IPS-NIHi11 (cell line): ENCODE measurements at regions not wholly inside any gene's neighbourhood (a gene's known extent, or its start where the extent isn't known, plus 50 kb on each side); places are given as distances from the start of the nearest gene placed in this dataset.

Experiments used
- DNase-seq: peaks from one replicate; pipeline ENCODE4 v3.0.0; 2012; ENCODE audit warnings: mixed read lengths, low spot score

- no peak for DNase-seq
These were observed 152.1 kb upstream of the TENM3 start for GRCh38 chr4:182091128-182091527.

DNA sequence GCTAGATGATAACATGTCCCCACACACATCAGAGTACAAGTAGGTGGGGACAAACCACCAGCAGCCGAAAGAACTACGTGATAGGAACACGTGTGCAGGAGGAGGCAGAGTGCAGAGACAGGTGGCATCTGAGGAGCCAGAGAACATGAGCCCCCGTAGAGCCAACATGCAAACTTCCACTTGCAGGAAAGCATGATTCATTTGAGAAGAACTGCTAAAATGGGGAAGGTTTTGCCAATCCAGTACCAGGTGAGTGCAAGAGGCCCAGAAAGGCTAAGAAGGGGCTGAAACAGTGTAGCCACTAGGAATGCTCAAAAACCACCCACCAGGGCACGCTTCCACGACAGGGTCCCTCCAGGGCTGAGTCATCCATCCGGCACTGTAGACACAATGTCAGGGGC is 149.8 kb upstream of the TENM3 start:
- DNase-seq: no peak

- no peak for DNase-seq
These were observed 149.3 kb upstream of the TENM3 start for GRCh38 chr4:182093935-182094334.

DNA sequence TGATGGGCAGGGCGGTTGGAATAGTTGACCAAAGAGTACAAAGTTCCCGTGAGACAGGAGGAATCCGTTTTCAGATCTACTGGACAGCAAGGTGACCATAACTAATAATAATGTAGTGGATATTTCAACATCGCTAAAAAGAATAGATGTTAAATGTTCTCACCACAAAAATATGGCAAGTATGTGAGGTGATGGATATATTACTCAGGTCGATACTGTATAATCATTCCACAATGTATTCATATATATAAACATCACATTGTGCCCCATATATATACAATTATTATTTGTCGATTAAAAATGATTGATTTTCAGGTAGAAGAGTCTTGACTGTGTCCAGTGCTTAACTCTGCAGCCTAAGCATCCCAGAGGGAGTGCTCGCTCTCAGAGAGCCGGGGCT is 141.6 kb upstream of the TENM3 start:
- no peak for DNase-seq

GRCh38 chr4:182102576-182102975 is 140.6 kb upstream of the TENM3 start:
- DNase-seq: no peak

- no peak for DNase-seq
These were observed 139.4 kb upstream of the TENM3 start for GRCh38 chr4:182103614-182104319.

GRCh38 chr4:182105416-182105815 is 137.8 kb upstream of the TENM3 start:
- DNase-seq: no peak

- no peak for DNase-seq
These were observed 135.3 kb upstream of the TENM3 start for GRCh38 chr4:182107931-182108330.

DNA sequence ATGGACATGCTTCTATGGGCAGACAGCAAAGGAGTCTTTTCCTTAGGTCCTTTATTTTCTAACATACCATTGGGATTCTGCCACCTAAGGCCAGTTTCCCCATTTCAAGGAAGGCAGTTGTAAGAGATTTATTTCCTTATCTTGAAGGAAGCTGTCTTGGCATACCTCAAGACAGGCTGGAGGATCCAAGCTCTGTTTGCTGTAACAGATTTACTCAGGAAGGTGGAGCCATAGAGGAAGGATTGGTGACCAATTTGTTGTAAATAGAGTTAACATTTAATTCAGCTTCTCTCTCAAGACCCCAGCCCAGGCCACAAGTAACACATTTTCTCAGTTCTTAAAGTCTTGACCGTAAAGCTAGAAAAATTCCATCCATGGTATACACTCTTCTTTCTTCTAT is 131.6 kb upstream of the TENM3 start:
- no peak for DNase-seq

GRCh38 chr4:182113779-182114178 is 129.4 kb upstream of the TENM3 start:
- DNase-seq: no peak

- no peak for DNase-seq
These were observed 118.8 kb upstream of the TENM3 start for GRCh38 chr4:182124359-182124758.

DNA sequence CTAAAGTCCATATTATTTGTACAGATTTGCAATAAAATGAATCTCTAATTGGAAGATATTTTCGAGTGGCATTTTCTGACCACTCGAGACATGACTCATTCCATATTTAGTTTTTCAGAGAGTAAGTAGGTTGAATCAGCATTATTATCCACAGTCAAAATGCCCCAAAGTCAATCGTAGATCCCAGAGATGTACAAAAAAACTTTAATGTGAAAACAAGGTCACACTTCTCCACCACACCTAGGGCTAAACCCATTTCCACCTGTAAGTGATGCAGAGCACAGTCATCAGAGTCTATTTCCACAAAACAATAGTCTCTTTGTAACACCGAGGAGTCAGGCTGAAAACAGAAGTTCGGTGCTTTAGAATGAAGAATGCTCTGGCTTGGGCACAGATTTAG is 117.1 kb upstream of the TENM3 start:
- DNase-seq: no peak

DNA sequence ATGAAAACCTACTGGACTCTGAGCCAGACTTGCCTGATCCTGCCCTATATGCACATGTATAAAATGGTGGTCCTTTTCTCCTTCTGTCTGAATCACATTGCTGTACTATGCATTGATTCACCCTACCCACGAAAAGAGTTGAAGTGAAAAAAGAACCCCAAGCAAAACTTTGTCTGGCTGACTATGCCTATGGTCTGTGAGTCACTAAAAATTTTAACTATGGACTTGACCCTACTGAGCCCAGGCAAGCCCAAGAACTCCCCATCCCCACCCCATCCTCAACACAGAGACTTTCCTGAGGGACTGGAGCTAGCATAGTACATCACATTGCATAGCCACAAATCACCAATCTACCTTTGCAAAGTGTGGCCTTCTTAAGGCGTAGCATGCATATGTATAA is 116.6 kb upstream of the TENM3 start:
- no peak for DNase-seq

DNA sequence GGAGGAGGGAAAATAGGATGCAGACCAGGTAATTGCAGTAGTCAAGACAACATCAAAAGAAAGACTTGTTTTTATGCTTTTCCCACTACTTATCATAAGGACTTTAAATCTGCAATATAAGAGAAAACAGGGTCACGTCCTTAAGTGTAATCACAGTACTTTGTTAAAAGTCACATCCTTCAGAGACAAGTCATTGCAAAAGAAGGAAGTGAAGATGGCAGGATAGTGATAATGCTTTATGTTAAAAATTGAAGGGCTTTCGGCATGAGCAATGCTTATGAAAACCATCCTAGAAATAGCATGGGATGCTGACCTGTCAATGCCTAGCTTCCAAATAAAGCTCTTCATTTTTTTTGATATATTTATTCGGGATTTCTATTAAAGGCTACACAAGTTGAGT is 110.2 kb upstream of the TENM3 start:
- no peak for DNase-seq

- no peak for DNase-seq
These were observed 108.9 kb upstream of the TENM3 start for GRCh38 chr4:182134261-182134660.

- no peak for DNase-seq
These were observed 107.0 kb upstream of the TENM3 start for GRCh38 chr4:182136201-182136600.

GRCh38 chr4:182137343-182137742 is 105.9 kb upstream of the TENM3 start:
- no peak for DNase-seq

DNA sequence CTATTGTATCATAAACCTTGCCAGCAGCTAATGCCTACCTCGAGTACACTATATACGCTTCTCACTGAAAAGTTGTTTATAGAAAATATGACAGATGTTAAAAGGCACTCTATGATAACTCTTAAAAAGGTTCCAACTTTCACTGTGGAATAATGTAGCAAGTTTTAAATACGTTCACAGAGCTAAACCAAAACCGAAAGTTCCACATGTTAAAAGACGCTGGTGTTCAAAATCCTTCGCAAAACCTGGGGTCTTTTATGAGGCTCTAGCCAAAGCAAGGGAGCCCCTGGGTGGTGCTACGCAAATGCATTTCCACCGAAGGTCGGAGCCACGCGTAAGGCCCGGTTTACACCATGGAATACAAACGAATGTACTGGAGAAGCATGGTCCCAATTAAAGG is 103.7 kb upstream of the TENM3 start:
- DNase-seq: no peak

DNA sequence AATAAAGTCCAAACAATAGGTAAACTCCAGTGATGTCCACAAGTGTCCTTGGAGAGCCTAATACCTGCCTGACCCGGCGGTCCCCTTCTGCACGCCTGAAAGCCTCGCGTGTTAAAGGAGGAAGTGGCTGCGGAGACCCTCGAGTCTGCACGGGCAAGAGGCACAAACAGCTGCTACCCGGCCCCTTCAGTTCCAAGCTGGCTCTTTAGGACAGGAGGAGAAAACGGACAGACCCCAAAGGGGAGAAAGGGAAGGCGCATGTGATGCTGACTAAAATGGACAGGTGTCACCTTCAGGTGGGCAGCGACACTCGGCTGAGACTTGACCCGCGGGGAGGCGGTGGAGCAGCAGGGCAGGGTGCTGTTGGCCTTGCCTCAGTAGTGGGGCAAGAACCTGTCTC is 102.7 kb upstream of the TENM3 start:
- DNase-seq: no peak

- peak; percentile 23 for DNase-seq
These were observed 102.1 kb upstream of the TENM3 start for GRCh38 chr4:182141061-182141460.

GRCh38 chr4:182142176-182143085 is 100.8 kb upstream of the TENM3 start:
- DNase-seq: peak; percentile 39

DNA sequence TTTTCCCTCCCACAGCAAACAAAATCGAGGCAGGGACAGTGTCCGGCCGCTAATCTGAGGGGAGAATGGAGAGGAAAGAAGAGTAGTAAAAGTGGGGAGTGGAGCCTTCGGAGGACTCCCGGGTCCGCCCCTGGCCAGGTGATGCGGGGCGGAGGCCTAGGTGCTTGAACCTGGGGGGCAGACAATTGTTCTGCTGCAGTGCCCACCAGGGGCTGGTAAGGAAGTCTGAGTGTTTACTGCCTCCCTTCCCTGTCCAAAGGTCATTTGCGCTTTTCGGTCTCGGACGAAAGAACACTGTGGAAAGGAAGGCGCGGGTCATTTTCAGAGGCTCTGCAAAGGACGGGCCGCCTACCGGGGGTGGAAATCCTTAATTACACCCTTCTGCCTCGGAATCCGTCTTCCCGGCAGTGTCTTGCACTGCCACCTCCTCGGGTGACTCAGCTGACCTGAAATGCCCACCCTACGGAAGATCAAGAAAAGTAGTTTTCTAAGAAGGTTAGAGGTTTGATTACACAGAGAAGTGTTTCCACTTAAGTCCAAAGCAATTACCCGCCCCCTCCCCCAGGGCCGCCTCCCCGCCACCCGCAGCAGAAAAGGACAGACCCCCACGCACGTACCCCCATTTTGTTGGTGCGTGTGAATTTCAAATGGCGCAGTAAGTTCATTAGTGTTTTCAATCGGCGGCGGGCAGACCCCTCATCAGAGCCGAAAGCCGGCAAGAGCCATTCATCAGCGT is 99.9 kb upstream of the TENM3 start:
- peak; percentile 19 for DNase-seq
